ENCODE measurements at regions not wholly inside any gene's neighbourhood (a gene's known extent, or its start where the extent isn't known, plus 50 kb on each side); places are given as distances from the start of the nearest gene placed in this dataset.

- H3K4me1 Mint-ChIP-seq = peaks cover 24% of the 10 kb centered on the region
- no peak overlapping the region for H3K4me3 Mint-ChIP-seq
- ATAC-seq (ENCODE audit: low read depth) (no peak), DNase-seq (no peak)
- Histone ChIP-seq H3K27me3 (replicated peaks in 1 of 4; ENCODE audit: control extremely low read depth in 1 of 4, control insufficient read depth in 3 of 4, insufficient read depth in 4 of 4, low read length in 3 of 4) (no peaks in the 10 kb centered on the region), H3K4me1 (ENCODE audit: control insufficient read depth in 2 of 2, insufficient read depth in 2 of 2, low read length in 2 of 2) (peaks cover 5 to 9% of the 10 kb centered on the region in 2 donors), H3K4me2 (replicated peaks; ENCODE audit: low read depth, low read length, poor library complexity, severe bottlenecking) (no peak overlapping the region), H4K20me1 (ENCODE audit: control insufficient read depth, insufficient read depth, low read length, poor library complexity, severe bottlenecking) (no peaks in the 10 kb centered on the region), H3K27ac (ENCODE audit: low read length in 2 of 2) (no peak overlapping the region), H3K9me3 (ENCODE audit: control extremely low read depth in 1 of 3, control insufficient read depth in 2 of 3, insufficient read depth in 1 of 3, low read length in 2 of 3) (no peaks in the 10 kb centered on the region), H3K9ac (ENCODE audit: low read length) (no peak overlapping the region), H2AFZ (ENCODE audit: insufficient read depth, low read depth, low read length, poor library complexity, severe bottlenecking) (no peak overlapping the region), H3K79me2 (ENCODE audit: control insufficient read depth, insufficient read depth, low read length) (peaks cover 73% of the 10 kb centered on the region), H3K36me3 (replicated peaks in 1 of 2; ENCODE audit: control extremely low read depth in 1 of 2, control insufficient read depth in 1 of 2, extremely low read depth in 1 of 2, insufficient read depth in 2 of 2, low read length in 1 of 2) (no peaks in the 10 kb centered on the region), H3K4me3 (ENCODE audit: control extremely low read depth in 1 of 5, extremely low read depth in 1 of 5, insufficient read depth in 1 of 5, low read depth in 2 of 5, low read length in 4 of 5) (no peak overlapping the region)
- H3K27me3 Mint-ChIP-seq = no peaks in the 10 kb centered on the region
- no peak for TF ChIP-seq EZH2 (IDR thresholded peaks at IDR 0.05; ENCODE audit: borderline replicate concordance, insufficient read depth, low read depth, low read length, poor library complexity, severe bottlenecking)
- no peak for TF ChIP-seq CTCF (IDR thresholded peaks at IDR 0.05)
- no peaks in the 10 kb centered on the region for H3K9me3 Mint-ChIP-seq (ENCODE audit: insufficient read depth)
- WGBS (ENCODE audit: insufficient coverage) = 100% methylated on average over 1 of the region's 5 CpGs
- ChIA-PET CTCF (interaction anchor here (0.9 to 7.9 kb wide), 17 partner anchors 8 to 339 kb away, joined by 3 to 222 read pairs (median 6); partner anchors contain the start of gene MBNL1), POLR2A (interaction anchor here (0.6 to 0.7 kb wide), 2 partner anchors 120 to 258 kb away, joined by 4 to 5 read pairs; no protein-coding TSS in a partner anchor)
- intact Hi-C loops (cut with micrococcal nuclease) = loop anchor here (5.0 kb wide), 1 partner anchor 192 kb away; no protein-coding TSS in a partner anchor
- no peak overlapping the region for H3K27ac Mint-ChIP-seq
Observed at GRCh38 chr3:152184971-152185686, 83.6 kb upstream of the MBNL1 start.

DNA sequence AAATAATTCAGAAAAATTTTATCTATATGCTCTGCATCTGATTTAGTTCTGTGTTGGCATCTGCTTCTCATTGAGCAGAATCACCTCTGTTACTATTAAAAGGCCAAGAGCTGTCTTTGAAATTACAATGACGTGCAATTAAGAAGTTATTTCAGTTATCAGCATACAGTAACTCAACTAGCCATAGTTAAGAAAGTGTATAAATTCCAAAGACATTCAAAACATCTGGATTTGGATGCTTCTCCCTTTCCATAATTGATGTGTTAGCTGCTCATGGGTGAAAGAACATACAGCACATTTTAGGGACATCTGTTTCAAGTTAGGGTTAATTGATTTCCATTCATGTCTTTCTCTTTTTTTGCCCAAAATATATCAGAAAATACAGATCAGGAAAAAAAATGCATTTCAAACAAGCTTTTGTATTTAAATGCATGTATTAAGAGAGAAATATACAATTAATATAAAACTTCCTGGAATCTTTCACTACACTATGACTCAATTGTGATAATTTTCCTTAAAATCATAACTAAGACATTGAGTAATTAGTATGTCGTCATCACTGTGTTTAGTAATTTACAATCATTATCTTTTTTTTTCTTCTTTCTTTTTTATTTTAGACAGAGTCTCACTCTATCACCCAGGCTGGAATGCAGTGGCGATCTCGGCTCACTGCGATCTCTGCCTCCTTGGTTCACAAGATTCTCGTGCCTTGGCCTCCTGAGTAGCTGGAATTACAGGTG lies 82.7 kb upstream of the MBNL1 start:
- Histone ChIP-seq H3K9ac (ENCODE audit: low read length) (no peak overlapping the region), H3K9me3 (ENCODE audit: control extremely low read depth in 1 of 3, control insufficient read depth in 2 of 3, insufficient read depth in 1 of 3, low read length in 2 of 3) (no peaks in the 10 kb centered on the region), H3K27me3 (replicated peaks in 1 of 4; ENCODE audit: control extremely low read depth in 1 of 4, control insufficient read depth in 3 of 4, insufficient read depth in 4 of 4, low read length in 3 of 4) (no peaks in the 10 kb centered on the region), H3K27ac (ENCODE audit: low read length in 2 of 2) (no peak overlapping the region), H3K4me1 (ENCODE audit: control insufficient read depth in 2 of 2, insufficient read depth in 2 of 2, low read length in 2 of 2) (peaks cover 5 to 9% of the 10 kb centered on the region in 2 donors), H4K20me1 (ENCODE audit: control insufficient read depth, insufficient read depth, low read length, poor library complexity, severe bottlenecking) (no peaks in the 10 kb centered on the region), H3K36me3 (replicated peaks in 1 of 2; ENCODE audit: control extremely low read depth in 1 of 2, control insufficient read depth in 1 of 2, extremely low read depth in 1 of 2, insufficient read depth in 2 of 2, low read length in 1 of 2) (no peaks in the 10 kb centered on the region), H3K4me3 (ENCODE audit: control extremely low read depth in 1 of 5, extremely low read depth in 1 of 5, insufficient read depth in 1 of 5, low read depth in 2 of 5, low read length in 4 of 5) (no peak overlapping the region), H2AFZ (ENCODE audit: insufficient read depth, low read depth, low read length, poor library complexity, severe bottlenecking) (no peak overlapping the region), H3K79me2 (ENCODE audit: control insufficient read depth, insufficient read depth, low read length) (peaks cover 81% of the 10 kb centered on the region), H3K4me2 (replicated peaks; ENCODE audit: low read depth, low read length, poor library complexity, severe bottlenecking) (no peak overlapping the region)
- ChIA-PET CTCF (interaction anchor here (0.9 to 7.9 kb wide), 12 partner anchors 7 to 337 kb away, joined by 3 to 222 read pairs (median 4); no protein-coding TSS in a partner anchor), POLR2A (no interaction called here)
- ATAC-seq (ENCODE audit: low read depth) (no peak), DNase-seq (no peak)
- no peak overlapping the region for H3K27ac Mint-ChIP-seq
- no peak for TF ChIP-seq CTCF (IDR thresholded peaks at IDR 0.05)
- no peak for TF ChIP-seq EZH2 (IDR thresholded peaks at IDR 0.05; ENCODE audit: borderline replicate concordance, insufficient read depth, low read depth, low read length, poor library complexity, severe bottlenecking)
- no peaks in the 10 kb centered on the region for H3K27me3 Mint-ChIP-seq
- intact Hi-C loops (cut with micrococcal nuclease) = no loop called here
- no peaks in the 10 kb centered on the region for H3K9me3 Mint-ChIP-seq (ENCODE audit: insufficient read depth)
- WGBS (ENCODE audit: insufficient coverage) = 95% methylated on average over 4 of the region's 6 CpGs
- H3K4me3 Mint-ChIP-seq = no peak overlapping the region
- H3K4me1 Mint-ChIP-seq = peaks cover 29% of the 10 kb centered on the region

All from B cell (primary cell).